SH-SY5Y (cell line): ENCODE measurements at regions not wholly inside any gene's neighbourhood (a gene's known extent, or its start where the extent isn't known, plus 50 kb on each side); places are given as distances from the start of the nearest gene placed in this dataset.

Source experiments
- GATA2 ChIP-seq: IDR thresholded peaks from 2 replicates; pipeline ENCODE4 v1.6.1; 2011; ENCODE audit warnings: mild to moderate bottlenecking, low read depth, low read length
- GATA3 ChIP-seq: IDR thresholded peaks from 2 replicates; pipeline ENCODE4 v1.6.1; 2011; ENCODE audit warnings: low read depth, mild to moderate bottlenecking, low read length, moderate library complexity

DNA sequence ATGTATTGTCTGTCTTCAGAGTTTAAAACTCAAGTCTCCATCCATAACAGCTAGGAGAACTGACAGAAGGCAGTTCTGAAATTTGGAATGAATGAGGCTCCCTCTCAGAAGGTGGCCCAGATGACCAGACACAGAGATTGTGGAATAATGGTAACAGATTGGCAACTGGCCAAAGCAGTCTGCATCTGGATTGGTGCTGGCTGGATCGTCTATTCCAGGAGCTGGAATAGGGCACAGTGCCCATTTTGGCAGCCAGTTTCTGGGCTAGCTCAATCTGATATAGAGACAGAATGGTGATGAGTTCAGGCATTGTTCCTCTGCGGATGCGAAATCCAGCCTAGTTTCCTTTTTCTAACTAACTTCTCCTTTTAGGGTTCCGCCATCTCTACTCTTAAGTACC lies 851.7 kb downstream of the PDCD6IP start:
- TF ChIP-seq GATA3: peak; percentile 73
- peak; percentile 90 for TF ChIP-seq GATA2

DNA sequence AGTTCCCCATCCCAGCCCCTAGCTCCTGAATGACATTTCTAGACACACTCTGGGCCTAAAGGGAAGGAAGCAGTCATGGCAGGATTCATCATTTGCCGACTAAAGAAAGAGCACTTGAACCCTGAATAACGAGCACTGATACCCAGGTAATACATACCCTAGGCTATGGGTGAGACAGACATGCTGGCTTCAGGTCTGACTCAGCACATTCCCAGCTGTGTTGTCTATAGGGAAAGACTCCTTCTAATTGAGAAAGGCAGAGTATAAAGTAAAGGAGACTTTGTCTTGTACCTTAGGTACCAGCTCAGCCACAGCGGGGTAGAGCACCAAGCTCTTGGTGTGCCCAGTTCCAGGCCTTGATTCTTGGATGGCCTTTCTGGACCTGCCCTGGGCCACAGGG lies 870.5 kb downstream of the PDCD6IP start:
- TF ChIP-seq GATA3 (no peak), GATA2 (no peak)

DNA sequence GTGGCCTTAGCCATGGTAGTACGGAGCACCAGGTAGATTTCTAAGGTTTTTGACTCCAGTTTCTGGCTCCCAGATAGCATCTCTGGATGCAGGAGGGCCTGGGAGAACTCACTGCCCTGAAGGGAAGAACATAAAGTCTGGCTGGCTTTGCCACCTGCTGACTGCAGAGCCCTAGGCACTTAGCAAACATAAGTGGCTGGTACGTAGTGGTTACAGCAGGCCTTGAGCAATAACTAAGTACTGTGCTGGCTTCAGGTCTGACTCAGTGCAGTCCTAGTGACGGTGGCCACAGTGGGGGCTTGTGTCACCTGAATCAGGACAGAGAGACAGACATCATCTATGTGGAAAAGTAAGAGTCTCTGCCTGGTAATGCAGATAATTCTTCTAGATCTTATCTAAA lies 871.1 kb downstream of the PDCD6IP start:
- no peak for TF ChIP-seq GATA3
- TF ChIP-seq GATA2: no peak

DNA sequence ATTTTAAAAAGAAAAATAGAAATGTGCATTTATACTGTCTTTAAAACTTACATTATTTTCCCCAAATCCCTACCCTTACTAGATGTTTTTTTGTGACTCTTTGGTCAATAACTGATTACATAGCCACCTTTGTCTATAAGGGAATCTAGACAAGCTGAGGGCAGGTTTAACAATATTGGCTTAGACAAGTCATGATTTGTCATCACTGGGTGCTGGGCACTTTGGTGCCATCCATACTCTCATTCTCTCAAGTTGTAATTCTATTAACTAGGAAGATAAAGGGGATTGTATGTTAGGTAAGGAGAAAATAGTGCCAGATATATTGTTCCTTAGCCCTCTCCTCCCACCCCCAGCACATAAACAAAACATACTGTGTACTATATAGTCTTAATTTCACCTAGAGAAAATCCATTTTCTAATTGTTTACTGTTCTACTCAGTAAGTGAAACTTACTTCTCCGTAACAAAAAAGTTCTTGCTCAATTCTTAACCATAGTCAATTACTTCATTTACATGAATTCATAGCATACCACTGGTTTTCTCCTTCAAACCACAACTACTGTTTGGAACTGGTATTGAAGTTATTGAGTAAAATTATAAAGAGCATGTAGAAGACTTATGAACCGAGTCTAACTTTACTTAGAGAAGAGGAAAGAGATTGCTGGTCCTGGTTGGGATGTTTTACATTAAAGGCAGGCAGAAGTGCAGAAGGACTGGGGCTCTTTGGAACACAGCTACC lies 877.1 kb downstream of the PDCD6IP start:
- TF ChIP-seq GATA2 (no peak), GATA3 (no peak)

DNA sequence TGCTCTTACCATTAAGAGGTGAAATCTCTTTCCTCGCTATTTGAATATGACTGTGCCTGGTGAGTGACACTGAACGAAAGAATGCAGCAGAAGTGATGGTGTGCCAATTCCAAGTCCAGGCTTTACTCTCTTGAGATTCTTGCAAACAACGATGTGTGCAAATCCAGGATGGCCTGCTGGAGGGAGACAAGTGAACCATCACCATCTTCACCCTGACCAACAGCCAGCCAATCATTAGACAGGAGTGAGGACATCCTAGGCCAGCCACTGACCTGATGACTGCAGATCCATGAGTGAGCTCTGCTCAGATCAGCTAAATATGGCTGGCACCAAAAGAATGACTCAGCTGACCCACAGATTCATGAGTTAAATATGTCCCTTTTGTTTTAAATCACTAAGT lies 878.0 kb downstream of the PDCD6IP start:
- no peak for TF ChIP-seq GATA3
- no peak for TF ChIP-seq GATA2

DNA sequence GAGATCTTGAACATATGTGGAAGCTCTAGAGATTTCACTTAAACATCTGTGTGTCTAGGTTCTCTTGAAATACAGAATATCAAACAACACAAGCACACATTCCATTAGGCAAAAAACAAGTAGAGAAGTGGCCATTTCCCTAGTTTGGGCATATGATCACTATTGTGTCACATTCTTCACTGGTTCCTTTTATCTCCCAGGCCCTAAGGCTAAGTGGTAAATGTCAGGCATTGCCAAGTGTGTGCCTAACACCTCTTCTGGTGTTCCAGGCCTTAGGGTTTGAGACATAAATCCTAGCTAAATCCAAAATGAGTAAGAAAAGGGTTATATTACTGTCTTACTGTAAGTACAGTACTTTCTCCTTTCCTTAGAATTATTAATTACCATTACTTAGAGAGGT lies 880.1 kb downstream of the PDCD6IP start:
- TF ChIP-seq GATA3 (no peak), GATA2 (no peak)

DNA sequence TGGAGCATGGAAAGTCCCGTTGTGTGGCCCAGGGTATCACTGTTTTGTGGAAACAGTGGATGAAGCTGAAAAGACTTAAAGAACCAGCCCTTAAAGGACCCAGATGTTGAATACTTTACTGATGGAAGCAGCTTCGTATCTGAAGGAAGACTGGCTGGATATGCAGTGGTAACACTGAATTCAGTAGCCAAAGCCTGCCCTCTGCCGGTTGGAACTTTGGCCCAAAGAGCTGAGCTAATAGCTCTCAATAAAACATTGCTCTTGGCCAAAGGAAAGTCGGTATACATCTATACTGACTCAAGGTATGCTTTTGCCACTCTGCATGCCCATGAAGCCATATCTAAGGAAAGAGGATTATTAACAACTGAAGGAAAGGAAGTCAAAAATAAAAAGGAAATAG lies 885.4 kb downstream of the PDCD6IP start:
- no peak for TF ChIP-seq GATA3
- no peak for TF ChIP-seq GATA2

DNA sequence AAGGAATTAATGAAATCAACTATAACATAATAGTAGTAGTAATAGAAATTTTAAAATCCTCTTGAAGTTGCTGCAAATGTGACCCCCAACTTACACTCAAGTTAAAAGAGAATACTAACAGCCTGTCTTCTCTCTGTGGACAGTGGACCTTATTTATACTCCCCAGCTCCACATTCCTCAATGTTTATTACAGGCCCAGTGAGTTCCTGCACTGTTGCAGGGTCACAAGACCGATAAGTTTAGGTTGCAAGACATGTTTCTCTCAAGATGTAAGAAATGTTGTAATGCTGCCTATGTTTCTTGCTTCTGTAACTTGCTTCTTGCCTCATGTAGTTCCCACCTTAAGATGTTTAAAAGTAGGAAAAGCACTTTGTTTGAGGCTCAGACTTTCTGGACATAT lies 888.1 kb downstream of the PDCD6IP start:
- no peak for TF ChIP-seq GATA2
- no peak for TF ChIP-seq GATA3

DNA sequence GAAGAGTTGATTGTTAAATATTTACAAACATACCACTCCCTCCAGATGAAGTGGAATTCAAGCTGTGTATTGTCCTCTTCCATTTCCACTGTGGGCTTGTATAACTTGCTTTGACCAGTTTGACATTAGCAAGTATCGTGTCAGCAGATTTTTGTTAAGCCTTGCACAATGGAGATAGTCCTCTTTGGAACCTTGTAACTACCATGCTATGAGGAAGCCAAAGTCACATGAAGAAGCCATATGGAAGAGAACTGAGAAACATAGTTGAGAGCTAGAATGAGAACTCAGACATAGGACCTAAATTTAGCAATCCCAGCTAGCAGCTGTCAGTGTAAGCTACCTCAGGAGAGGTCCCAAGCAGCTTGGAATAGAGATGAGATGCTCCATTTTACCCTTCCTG lies 889.2 kb downstream of the PDCD6IP start:
- TF ChIP-seq GATA3 (no peak), GATA2 (no peak)

DNA sequence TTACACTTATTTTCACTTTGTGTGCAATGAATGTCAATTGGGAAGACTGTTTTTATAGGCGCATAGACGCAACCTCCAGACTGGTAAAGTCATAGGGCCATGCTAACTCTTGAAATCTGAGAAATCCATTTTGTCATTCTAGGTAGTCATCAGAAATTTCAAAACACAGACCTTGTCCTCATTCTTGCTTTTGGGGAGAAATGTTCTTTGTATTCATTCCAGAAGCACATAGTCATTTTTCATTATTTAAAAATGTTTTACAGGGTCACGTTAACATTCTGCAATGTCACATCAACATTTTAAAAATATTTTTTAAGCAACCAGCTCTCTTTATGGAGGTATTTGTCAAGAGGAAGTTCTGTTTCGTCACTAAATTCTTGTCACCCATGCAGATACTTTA lies 898.4 kb downstream of the PDCD6IP start:
- no peak for TF ChIP-seq GATA2
- no peak for TF ChIP-seq GATA3

DNA sequence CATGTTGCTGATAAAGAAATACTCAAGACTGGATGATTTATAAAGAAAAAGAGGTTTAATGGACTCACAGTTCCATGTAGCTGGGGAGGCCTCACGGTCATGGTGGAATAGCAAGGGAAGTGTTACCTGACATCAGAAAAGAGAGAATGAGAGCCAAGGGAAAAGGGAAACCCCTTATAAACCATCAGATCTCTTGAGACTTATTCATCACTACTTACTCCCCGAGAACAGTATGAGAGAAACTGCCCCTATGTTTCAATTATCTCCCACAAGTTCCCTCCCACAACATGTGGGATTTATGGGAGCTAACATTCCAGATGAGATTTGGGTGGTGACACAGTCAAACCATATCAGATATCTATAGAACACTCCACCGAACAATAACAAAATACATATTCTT lies 904.6 kb downstream of the PDCD6IP start:
- TF ChIP-seq GATA2 (no peak), GATA3 (no peak)

DNA sequence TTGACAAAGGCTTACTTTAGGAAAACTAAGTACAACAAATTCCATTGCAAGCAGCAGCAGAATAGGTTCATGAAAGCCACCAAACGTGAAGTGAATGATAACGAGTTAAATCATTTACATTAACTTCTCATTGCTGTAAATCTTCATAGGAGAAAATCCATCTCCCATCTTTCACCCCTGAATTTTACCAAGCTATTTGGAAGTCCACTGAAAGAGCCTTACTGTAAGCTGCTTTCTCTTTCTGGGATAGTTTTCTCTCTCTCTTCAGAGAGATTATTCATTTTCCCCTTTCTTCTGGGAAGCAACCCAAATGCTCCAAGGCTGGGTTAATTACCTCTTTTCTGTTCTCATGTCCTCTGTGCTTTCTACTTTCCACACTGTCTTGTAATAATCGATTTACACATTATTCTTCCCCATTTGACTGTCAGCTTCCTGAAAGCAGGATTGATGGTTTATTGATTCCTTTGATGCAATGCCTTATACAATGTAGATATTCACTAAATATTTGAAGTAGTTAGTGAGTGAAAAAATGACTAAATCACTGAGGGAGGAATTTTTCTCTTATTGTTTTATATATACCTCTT lies 914.3 kb upstream of the ARPP21 start:
- TF ChIP-seq GATA2 (no peak), GATA3 (no peak)

DNA sequence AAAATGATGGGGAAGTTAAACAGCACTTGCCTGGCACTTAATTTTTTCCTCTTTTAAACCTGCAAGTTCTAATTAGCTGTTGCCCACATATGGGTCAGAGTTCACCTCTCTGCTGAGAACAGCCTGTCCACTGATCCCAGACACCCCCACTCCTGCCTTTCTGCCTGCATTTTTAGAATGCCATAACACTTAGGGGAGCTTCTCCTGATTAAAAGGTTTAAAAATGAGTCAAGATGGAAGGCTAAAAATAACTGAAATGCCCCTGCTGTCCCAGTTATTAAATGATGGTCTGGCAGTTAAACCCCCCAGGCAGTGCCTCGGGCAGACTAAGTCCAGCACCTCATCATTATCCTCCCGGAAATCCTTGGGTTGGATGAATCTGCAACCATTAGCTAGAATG lies 913.6 kb upstream of the ARPP21 start:
- TF ChIP-seq GATA2 (no peak), GATA3 (no peak)

DNA sequence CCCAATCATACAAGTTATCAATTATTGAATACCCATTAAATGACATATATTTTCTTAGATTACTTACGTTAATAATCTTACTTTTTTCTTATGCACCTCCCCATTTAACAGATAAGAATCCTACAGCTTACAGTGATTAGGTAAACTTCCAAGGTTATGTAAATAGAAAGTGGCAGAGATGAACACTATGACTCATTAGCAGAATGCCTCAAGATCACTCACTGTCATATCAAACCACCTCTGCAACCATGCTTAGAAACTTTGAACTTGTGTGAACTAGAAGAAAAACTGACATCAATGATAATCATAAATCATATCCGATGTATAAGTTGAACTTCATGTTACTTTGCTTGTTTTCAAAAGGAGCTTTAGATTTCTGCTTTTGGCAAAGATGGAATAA lies 911.6 kb upstream of the ARPP21 start:
- no peak for TF ChIP-seq GATA2
- no peak for TF ChIP-seq GATA3

DNA sequence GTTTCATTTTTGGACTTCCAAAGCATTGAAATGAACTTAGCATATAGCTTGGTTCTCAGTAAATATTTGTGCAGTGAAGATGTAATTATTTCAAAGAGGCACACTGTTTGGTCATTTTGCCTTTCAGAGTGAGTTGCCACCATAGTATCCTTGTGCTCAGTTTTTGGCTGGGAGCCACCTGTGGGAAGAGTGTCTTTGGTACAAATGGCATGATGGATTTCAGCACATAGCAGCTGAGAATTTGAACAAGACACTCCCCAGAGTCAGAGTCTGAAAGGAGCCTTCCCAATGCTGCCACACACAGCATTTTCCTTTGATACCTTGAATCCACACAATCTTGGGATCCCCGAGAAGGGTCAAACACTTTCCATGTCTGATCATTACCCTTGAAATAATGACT lies 897.2 kb upstream of the ARPP21 start:
- TF ChIP-seq GATA2: no peak
- no peak for TF ChIP-seq GATA3
